ENCODE measurements at regions not wholly inside any gene's neighbourhood (a gene's known extent, or its start where the extent isn't known, plus 50 kb on each side); places are given as distances from the start of the nearest gene placed in this dataset.
A peak's percentile ranks its signal among the peaks of the same experiment; 100 is the strongest.

GRCh38 chr15:94110476-94111130 is 120.8 kb upstream of the MCTP2 start:
- intact Hi-C loops (cut with DNase I) = no loop called here
- DNase-seq = no peak

GRCh38 chr15:94107652-94108051 is 123.7 kb upstream of the MCTP2 start:
- intact Hi-C loops (cut with DNase I) = no loop called here
- no peak for DNase-seq

GRCh38 chr15:94105760-94106159 is 125.6 kb upstream of the MCTP2 start:
- no peak for DNase-seq

GRCh38 chr15:94100863-94101262 is 130.5 kb upstream of the MCTP2 start:
- no peak for DNase-seq
- intact Hi-C loops (cut with DNase I) = no loop called here

More at GRCh38 chr15:94105760-94106159, 125.6 kb upstream of the MCTP2 start:
- intact Hi-C loops (cut with DNase I) = no loop called here

- intact Hi-C loops (cut with DNase I) = no loop called here
- no peak for DNase-seq
These were observed 131.8 kb upstream of the MCTP2 start for GRCh38 chr15:94099574-94099960.

- no peak for DNase-seq
- intact Hi-C loops (cut with DNase I) = no loop called here
These were observed 132.3 kb upstream of the MCTP2 start for GRCh38 chr15:94098921-94099573.

GRCh38 chr15:94097552-94097951 is 133.8 kb upstream of the MCTP2 start:
- intact Hi-C loops (cut with DNase I) = no loop called here

GRCh38 chr15:94094310-94094709 is 137.1 kb upstream of the MCTP2 start:
- no peak for DNase-seq
- intact Hi-C loops (cut with DNase I) = no loop called here

More at GRCh38 chr15:94097552-94097951, 133.8 kb upstream of the MCTP2 start:
- no peak for DNase-seq

- intact Hi-C loops (cut with DNase I) = no loop called here
- DNase-seq = no peak
These were observed 145.0 kb upstream of the MCTP2 start for GRCh38 chr15:94086341-94086740.

- intact Hi-C loops (cut with DNase I) = no loop called here
- DNase-seq = peak in 25 of 42 donors; percentile 4 to 60 (median 29)
These were observed 147.8 kb upstream of the MCTP2 start for GRCh38 chr15:94083467-94084052.

GRCh38 chr15:94081829-94082228 is 149.5 kb upstream of the MCTP2 start:
- intact Hi-C loops (cut with DNase I) = no loop called here

GRCh38 chr15:94080989-94081605 is 150.3 kb upstream of the MCTP2 start:
- no peak for DNase-seq
- intact Hi-C loops (cut with DNase I) = no loop called here

More at GRCh38 chr15:94081829-94082228, 149.5 kb upstream of the MCTP2 start:
- no peak for DNase-seq

GRCh38 chr15:94080416-94080815 is 150.9 kb upstream of the MCTP2 start:
- intact Hi-C loops (cut with DNase I) = no loop called here
- DNase-seq = no peak

- no peak for DNase-seq
These were observed 151.4 kb upstream of the MCTP2 start for GRCh38 chr15:94079968-94080367.

GRCh38 chr15:94079459-94079858 is 151.9 kb upstream of the MCTP2 start:
- no peak for DNase-seq
- intact Hi-C loops (cut with DNase I) = no loop called here

More at GRCh38 chr15:94079968-94080367, 151.4 kb upstream of the MCTP2 start:
- intact Hi-C loops (cut with DNase I) = no loop called here

GRCh38 chr15:94077938-94078337 is 153.4 kb upstream of the MCTP2 start:
- intact Hi-C loops (cut with DNase I) = no loop called here
- DNase-seq = no peak

- DNase-seq = no peak
These were observed 156.0 kb upstream of the MCTP2 start for GRCh38 chr15:94075349-94075748.

GRCh38 chr15:94070356-94071295 is 160.7 kb upstream of the MCTP2 start:
- intact Hi-C loops (cut with DNase I) = no loop called here
- DNase-seq = peak in 15 of 42 donors; percentile 2 to 38 (median 16)

More at GRCh38 chr15:94075349-94075748, 156.0 kb upstream of the MCTP2 start:
- intact Hi-C loops (cut with DNase I) = no loop called here

- intact Hi-C loops (cut with DNase I) = no loop called here
- DNase-seq = peak in 4 of 42 donors; percentile 28 to 40 (median 32)
These were observed 161.5 kb upstream of the MCTP2 start for GRCh38 chr15:94069844-94070243.
